ENCODE measurements at regions not wholly inside any gene's neighbourhood (a gene's known extent, or its start where the extent isn't known, plus 50 kb on each side); places are given as distances from the start of the nearest gene placed in this dataset.

GRCh38 chr7:25780904-25781303, 371.1 kb upstream of the NFE2L3 start:
- no peak for DNase-seq (ENCODE audit: low read depth)

GRCh38 chr7:25781704-25782103, 370.3 kb upstream of the NFE2L3 start:
- no peak for DNase-seq (ENCODE audit: low read depth)

DNA sequence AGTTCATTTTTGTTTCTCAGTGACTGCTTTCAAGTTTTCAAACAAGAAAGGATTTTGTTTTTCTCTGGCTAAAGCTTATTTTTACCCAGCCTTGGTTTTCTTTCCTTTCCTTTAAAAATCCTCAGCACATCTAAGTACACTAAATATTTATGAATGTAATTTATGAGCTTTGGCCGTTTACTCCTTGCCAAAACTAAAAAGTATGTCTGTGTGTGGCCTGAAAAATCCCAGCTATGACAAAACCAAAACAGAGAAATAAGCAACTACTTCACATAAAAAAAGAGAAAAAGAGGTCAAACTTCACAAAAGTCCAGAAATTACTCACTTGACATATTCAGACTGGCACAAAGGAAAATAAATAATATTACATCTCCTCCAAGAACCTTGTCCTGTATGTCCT, 365.1 kb upstream of the NFE2L3 start:
- DNase-seq (ENCODE audit: low read depth): no peak

GRCh38 chr7:25787336-25787735, 364.7 kb upstream of the NFE2L3 start:
- no peak for DNase-seq (ENCODE audit: low read depth)

DNA sequence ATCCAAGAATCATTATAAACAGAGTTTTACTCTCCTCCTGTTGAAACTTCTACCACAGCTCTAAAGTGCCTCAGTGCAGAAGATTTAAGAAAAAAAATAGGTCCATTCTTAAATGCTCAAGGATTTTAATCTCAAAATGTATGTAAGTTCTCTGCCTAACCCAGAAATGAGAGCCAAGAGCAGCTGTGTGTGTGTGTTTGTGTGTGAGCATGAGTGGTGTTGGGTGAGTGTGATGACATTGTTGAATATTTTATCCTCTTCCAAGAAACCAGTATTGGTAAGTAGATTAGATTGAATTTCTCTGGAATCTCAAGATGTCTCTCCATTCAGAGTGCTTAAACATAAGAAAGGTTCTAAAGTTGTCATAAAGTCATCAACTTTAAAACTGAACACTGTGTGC, 363.6 kb upstream of the NFE2L3 start:
- DNase-seq (ENCODE audit: low read depth): no peak

GRCh38 chr7:25788961-25789620, 362.9 kb upstream of the NFE2L3 start:
- DNase-seq (ENCODE audit: low read depth): no peak

DNA sequence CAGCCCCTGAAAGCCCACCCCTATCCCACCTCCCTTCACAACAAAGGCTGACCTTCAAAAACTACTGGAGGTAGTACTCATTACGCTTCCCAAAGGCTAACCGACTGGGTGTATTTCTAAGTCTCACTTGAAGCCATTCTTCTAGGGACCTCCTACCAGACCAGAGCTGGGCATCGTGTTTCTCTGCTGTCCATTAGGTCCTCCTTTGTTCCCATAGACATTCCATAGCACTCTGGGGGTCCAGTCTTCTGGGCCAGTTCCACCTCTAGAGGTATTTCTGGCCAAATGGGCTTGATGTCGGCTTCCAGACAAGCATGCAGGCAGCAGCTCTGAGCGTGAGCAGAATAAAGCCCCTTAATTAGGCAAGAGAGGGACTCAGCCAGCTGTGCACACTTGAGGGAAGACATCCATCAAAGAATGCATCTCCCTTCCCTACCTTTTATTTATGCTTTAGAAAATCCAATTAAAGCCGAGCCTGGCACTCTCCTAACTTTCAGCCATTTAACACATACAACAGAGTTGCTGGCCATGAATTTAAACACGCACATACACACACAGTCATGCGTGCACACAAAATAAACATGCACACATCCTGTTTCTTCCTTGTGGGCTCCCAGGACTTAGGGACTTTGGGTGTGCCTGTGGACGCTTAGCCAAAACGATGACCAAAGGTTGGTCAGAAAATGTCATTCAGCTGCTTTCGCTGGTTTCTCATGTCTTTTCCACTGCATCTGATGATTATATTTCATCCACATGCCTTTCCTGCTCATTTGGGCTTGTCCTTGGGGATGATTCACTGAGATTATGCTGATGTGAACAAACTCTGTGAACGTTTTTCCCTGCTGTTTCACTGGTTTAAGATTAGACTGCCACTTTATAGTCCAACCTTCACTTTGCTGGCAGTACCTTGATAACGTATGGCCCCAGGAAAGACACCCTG, 362.0 kb upstream of the NFE2L3 start:
- no peak for DNase-seq (ENCODE audit: low read depth)

DNA sequence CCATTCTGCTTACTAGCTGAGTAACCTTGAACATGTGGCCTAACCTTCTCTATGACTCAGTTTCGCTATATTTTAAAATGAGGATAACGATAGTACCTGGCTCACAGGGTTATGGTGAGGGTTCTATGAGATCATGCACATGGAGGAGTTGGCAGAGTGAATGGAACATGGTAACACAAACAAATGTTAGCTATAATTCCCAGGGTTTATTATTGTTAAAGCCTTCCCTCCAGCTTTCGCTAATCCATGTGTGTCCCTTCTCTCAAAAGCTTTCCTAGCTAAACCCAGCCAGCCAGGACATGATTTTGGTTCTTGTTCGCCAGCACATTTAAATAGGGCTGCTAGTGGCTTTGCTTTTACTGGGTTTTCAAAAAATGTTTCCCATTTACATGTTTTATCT, 361.0 kb upstream of the NFE2L3 start:
- no peak for DNase-seq (ENCODE audit: low read depth)

DNA sequence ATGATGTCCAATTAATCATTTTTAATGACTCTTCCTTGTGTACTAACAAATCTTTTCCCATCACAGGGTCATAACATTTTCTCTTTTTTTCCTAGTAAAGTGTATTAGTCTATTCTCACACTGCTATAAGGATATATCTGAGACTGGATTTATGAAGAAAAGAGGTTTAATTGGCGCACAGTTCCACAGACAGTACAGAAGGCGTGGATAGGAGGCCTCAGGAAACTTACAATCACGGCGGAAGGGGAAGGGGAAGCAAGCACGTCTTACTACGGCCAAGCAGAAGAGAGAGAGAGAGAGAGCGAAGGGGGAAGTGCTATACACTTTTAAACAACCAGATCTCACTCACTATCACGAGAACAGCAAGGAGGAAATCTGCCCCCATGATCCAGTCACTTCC, 359.4 kb upstream of the NFE2L3 start:
- DNase-seq (ENCODE audit: low read depth): no peak

GRCh38 chr7:25795824-25796235, 356.2 kb upstream of the NFE2L3 start:
- no peak for DNase-seq (ENCODE audit: low read depth)

- DNase-seq (ENCODE audit: low read depth): no peak
Measured at GRCh38 chr7:25798344-25798743, 353.7 kb upstream of the NFE2L3 start.

DNA sequence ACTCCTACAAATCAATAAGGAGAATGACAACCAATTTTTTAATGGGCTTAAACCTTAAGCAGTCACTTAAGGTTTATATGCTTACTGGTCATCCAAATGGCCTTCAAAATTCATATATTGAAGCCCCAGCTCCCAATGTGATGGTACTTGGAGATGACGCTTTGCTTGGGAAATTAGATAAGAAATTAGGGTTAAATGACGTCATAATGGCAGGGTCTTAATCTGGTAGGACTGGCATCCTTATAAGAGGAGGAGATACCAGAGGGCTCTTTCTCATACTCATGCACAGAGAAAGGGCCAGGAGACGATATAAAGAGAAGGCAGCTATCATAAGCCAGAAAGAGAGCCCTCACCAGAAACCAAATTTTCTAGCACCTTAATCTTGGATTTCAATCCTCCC, 350.8 kb upstream of the NFE2L3 start:
- no peak for DNase-seq (ENCODE audit: low read depth)

- no peak for DNase-seq (ENCODE audit: low read depth)
Measured at GRCh38 chr7:25802057-25802456, 349.9 kb upstream of the NFE2L3 start.

DNA sequence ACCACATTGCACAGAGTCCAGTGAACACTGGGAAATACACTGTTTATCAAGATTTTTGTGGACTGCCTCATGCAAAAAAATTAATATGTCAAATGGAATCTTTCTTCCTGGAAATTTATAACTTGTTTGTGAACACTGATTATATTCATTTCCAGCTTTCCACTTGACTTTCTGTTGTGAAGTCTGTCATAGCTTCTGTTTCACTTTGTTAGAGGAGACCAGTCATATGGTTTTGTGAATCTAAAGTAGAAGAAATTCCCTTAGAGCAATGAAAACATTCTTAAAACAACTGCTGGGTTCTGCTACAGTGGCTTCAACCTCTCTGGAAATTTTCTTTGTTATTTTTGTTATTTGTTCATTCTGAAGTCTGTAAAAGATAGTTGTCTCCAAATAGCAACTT, 349.5 kb upstream of the NFE2L3 start:
- no peak for DNase-seq (ENCODE audit: low read depth)

GRCh38 chr7:25803117-25803887, 348.7 kb upstream of the NFE2L3 start:
- no peak for DNase-seq (ENCODE audit: low read depth)

- no peak for DNase-seq (ENCODE audit: low read depth)
Measured at GRCh38 chr7:25804154-25804553, 347.8 kb upstream of the NFE2L3 start.

GRCh38 chr7:25805027-25805687, 346.8 kb upstream of the NFE2L3 start:
- DNase-seq (ENCODE audit: low read depth): no peak

DNA sequence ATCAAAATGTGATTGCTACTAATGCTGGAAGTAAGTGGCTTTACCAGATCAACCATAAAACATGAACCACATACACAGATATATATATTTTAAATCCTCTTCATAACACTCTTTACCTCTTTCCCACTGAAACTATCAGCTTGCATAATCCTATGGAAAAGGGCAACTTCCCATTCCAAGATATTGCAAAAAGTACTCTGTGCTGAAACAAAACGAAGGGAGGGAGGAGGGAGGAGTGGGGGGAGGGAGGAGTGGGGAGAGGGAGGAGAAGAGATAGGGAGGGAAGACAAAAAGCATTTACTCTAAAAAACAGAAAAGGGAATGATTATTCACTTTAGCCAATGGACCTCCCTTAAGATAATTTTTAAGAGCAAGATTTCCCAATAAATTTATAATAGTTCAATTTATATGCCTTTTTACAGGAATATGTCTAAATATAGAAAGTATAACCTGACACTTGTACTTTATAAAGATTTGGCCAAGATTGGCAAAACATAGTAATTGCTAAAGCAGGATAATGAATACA, 344.8 kb upstream of the NFE2L3 start:
- DNase-seq (ENCODE audit: low read depth): no peak

GRCh38 chr7:25809441-25809840, 342.6 kb upstream of the NFE2L3 start:
- DNase-seq (ENCODE audit: low read depth): no peak

DNA sequence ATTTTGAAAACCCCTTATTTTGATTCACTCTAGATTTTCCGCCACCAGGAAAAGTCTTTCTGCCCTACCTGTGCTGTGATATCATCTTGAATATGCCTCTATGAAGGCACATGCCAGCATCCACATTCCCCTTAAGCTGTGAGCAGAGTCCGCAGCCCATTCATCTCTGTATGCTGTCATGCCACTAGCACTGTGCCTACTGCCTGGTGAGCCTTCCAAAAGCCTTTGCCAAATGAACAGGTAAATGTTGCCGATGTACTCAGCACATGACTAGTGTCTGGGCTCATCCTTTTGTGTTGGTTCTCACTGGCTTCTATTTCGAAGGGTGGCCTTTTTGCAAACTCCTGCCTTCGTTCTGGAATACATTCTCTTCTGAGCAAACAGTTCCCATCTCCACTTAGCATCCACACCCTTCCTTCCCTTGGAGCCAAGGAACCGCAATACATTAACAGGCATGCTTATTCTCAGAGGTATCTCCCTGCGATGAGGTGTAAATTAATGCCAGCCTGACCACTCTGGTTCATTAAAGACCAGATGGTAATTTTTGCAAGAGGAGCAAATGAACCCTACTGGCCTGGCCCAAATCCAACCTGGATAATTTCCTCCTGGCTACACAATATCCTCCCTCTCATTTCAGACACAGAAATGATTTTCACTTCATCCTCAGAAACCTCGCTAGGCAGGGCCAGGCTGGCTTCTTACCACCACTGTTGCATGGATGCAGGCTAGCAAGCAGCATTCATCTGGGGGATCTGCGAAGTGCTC, 339.7 kb upstream of the NFE2L3 start:
- DNase-seq (ENCODE audit: low read depth): no peak

GRCh38 chr7:25813381-25813780, 338.6 kb upstream of the NFE2L3 start:
- no peak for DNase-seq (ENCODE audit: low read depth)

Data from stimulated activated CD8-positive, alpha-beta memory T cell treated with anti-CD3 and anti-CD28 coated beads, Interleukin-7, amount 100 ng/mL, for 24 hours (primary cell).